ENCODE measurements at regions not wholly inside any gene's neighbourhood (a gene's known extent, or its start where the extent isn't known, plus 50 kb on each side); places are given as distances from the start of the nearest gene placed in this dataset.
"Not testable (repeated sequence)": the region's sequence is repeated elsewhere in the genome, so short reads cannot be mapped to it uniquely, and the experiment has no call there.

DNA sequence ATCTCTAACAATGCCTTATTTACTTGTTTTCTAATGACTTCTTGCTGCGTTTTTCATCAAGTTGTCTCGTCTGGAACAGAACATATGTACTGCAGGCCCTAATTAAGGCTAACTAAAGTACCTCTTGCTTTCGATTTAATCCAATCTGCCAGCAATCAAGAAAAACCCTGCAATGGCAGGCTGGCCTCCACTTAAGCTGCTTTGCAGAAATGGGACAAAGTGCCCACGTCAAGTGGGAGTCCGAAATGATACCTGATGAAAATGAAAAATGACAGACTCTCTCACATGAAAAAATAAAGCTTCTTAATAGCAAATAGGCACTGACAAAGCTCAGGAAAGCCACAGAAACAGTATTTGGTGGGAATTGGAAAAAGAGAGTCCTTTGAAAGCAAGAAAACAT is 1454.7 kb downstream of the FAM181B start:
- Histone ChIP-seq H3K9me3 (replicated peaks in 1 of 11) (peaks cover 0 to 7% (median under 1%) of the 10 kb centered on the region in 11 experiments; a peak in 8 of 22 replicates), H3K36me3 (no peaks in the 10 kb centered on the region), H3K4me3 (no peak overlapping the region), H4K20me1 (no peaks in the 10 kb centered on the region), H3K4me1 (no peaks in the 10 kb centered on the region), H3K27ac (no peak overlapping the region), H3K27me3 (no peaks in the 10 kb centered on the region), H3K9ac (no peak overlapping the region), H3K4me2 (no peak overlapping the region)
- TF ChIP-seq Cebpa-rat (IDR thresholded peaks at IDR 0.05), result no peak

DNA sequence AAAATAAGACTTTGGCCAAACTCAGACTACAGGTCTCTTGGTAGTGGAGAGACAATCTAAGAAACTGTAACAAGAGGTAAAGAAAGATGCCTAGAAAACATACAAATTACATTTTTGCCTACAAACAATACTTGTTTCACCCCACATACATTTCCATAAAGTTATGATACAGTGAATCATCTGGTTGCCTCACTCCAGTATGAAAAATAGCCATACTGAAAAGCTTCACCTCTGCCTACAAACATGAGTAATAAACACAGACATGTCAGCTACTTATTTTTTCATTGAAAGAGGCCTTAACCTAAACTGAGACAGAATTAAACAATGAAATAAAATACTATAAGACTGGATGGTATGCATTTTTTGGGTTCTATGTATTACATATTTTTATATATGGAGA is 1463.0 kb downstream of the FAM181B start:
- Histone ChIP-seq H3K4me3 (no peak overlapping the region), H3K9ac (no peak overlapping the region), H3K4me2 (no peak overlapping the region), H3K36me3 (no peaks in the 10 kb centered on the region), H3K27ac (no peak overlapping the region), H4K20me1 (no peaks in the 10 kb centered on the region), H3K27me3 (no peaks in the 10 kb centered on the region), H3K9me3 (replicated peaks in 1 of 11) (no peaks in the 10 kb centered on the region), H3K4me1 (no peaks in the 10 kb centered on the region)
- TF ChIP-seq Cebpa-rat (IDR thresholded peaks at IDR 0.05), result no peak

DNA sequence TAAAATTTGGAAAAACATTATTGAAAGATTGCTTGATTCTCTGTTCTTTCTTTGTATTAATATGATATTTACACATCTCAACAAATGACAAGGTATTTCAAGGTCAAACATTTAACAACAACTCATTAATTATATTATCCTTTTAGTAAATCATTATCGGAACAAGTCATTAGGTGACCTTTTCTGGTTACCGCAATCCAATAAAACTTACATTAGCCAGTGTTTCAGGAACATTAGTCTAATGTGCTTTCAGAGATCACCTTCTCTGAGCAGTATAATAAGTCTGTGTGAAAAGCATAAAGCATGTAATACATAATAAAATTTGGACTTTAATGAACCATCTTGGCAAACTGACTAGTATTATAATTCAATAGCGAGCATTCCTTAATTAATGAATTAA is 1466.4 kb downstream of the FAM181B start:
- TF ChIP-seq Cebpa-rat (IDR thresholded peaks at IDR 0.05), result no peak
- Histone ChIP-seq H4K20me1 (no peaks in the 10 kb centered on the region), H3K36me3 (no peaks in the 10 kb centered on the region), H3K4me3 (no peak overlapping the region), H3K4me2 (no peak overlapping the region), H3K27me3 (no peaks in the 10 kb centered on the region), H3K9me3 (replicated peaks in 1 of 11) (no peaks in the 10 kb centered on the region), H3K4me1 (no peaks in the 10 kb centered on the region), H3K27ac (no peak overlapping the region), H3K9ac (no peak overlapping the region)

DNA sequence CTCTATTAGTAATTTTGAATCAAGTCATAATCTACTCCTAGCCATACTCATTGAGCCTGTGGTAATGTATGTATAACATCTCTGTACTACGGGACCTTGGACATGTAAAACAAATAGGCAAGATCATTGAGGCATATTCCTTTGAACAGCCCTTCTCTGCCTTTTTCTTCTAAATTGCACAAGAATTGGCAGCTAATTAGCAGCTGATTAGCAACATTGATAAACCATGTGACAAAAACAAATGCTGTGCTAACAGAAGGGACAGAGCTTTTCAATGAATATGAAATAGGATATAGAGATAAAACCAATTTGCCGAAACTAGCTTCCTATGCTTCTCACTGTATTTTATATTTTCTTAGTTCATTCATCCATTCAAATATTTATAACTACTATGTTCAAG is 1474.2 kb downstream of the FAM181B start:
- no peaks in the 10 kb centered on the region for H3K27me3 ChIP-seq
- H3K9me3 ChIP-seq (replicated peaks in 1 of 11), result no peaks in the 10 kb centered on the region
- no peak overlapping the region for H3K27ac ChIP-seq
- no peaks in the 10 kb centered on the region for H4K20me1 ChIP-seq
- TF ChIP-seq Cebpa-rat (IDR thresholded peaks at IDR 0.05), result no peak
- peaks cover 0 to 4% (median 0%) of the 10 kb centered on the region in 10 experiments; a peak in 1 of 20 replicates for H3K4me1 ChIP-seq
- H3K4me2 ChIP-seq, result 0 out of 22 replicates have a peak overlapping the region, but pooled peaks of 1 of the 11 experiments have one; percentile 9
- H3K9ac ChIP-seq, result no peak overlapping the region
- no peak overlapping the region for H3K4me3 ChIP-seq
- no peaks in the 10 kb centered on the region for H3K36me3 ChIP-seq

DNA sequence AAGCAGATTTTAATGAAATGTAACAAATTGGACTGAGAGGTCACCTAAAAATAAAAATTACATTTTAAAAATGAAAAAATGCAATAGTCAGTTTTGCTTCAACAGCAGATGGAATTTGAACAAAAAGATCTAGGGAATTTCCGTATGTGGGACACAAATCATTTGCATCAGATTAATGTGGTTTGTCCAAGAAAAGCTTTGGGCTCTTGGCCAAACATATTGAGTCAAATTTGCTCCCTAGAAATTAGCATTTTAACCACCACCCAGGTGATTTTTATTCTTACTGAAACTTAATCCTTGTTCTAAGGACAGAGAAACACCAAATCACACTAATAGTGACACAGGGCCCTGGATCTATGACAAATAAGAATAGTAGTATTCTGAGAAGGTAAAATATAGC is 1477.8 kb downstream of the FAM181B start:
- no peaks in the 10 kb centered on the region for H3K36me3 ChIP-seq
- no peak overlapping the region for H3K4me2 ChIP-seq
- no peaks in the 10 kb centered on the region for H3K27me3 ChIP-seq
- TF ChIP-seq Cebpa-rat (IDR thresholded peaks at IDR 0.05), result no peak
- no peak overlapping the region for H3K4me3 ChIP-seq
- H3K4me1 ChIP-seq, result peaks cover 0 to 4% (median 0%) of the 10 kb centered on the region in 10 experiments; a peak in 1 of 20 replicates
- no peak overlapping the region for H3K9ac ChIP-seq
- H4K20me1 ChIP-seq, result no peaks in the 10 kb centered on the region
- no peaks in the 10 kb centered on the region for H3K9me3 ChIP-seq (replicated peaks in 1 of 11)
- H3K27ac ChIP-seq, result no peak overlapping the region

DNA sequence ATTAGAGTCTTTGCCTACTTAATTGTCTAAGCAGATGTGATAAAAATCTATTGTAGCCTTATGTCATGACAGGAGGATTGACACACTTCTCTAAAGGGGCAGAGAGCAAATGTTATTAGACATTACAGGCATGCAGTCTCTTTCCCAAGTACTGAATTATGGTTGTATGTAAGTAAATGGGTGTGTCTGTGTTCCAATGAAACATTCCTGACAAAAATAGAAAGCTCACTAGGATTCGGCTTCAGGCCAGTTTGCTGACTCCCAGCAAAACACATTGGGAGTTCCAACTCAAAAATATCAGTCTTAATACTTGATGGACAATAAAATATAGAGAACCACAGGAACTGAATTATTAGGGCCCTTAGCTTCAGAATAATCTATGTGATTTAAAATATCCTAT is 1480.4 kb downstream of the FAM181B start:
- Histone ChIP-seq H3K4me1 (peaks cover 0 to 8% (median 0%) of the 10 kb centered on the region in 10 experiments; a peak in 4 of 20 replicates), H3K9ac (no peak overlapping the region), H3K27ac (no peak overlapping the region), H3K4me3 (no peak overlapping the region), H4K20me1 (no peaks in the 10 kb centered on the region), H3K36me3 (no peaks in the 10 kb centered on the region), H3K9me3 (replicated peaks in 1 of 11) (no peaks in the 10 kb centered on the region), H3K27me3 (no peaks in the 10 kb centered on the region), H3K4me2 (no peak overlapping the region)
- no peak for TF ChIP-seq Cebpa-rat (IDR thresholded peaks at IDR 0.05)

DNA sequence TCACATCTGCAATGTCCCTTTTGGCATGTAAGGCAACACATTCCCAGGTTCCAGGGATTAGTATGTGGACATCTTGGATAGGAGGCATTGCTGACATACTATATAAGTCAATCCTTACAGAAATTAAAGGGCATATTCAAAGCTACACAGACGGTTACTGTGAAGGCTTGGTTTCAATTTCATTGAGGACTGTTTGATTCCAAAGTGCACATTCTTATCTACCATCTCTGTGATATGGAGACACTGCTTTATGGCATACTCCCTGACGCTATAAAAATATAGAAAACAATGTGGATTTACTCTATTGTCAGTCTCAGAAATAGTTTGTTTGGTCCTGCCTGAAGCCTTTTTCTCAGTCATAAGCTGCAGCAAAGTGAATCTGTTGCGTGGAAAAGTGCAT is 1486.7 kb downstream of the FAM181B start:
- Histone ChIP-seq H3K9me3 (replicated peaks in 1 of 11) (no peaks in the 10 kb centered on the region), H3K4me2 (no peak overlapping the region), H4K20me1 (no peaks in the 10 kb centered on the region), H3K9ac (no peak overlapping the region), H3K36me3 (no peaks in the 10 kb centered on the region), H3K4me3 (no peak overlapping the region), H3K4me1 (peaks cover 0 to 16% (median 0%) of the 10 kb centered on the region in 10 experiments; a peak in 4 of 20 replicates), H3K27me3 (no peaks in the 10 kb centered on the region), H3K27ac (no peak overlapping the region)
- TF ChIP-seq Cebpa-rat (IDR thresholded peaks at IDR 0.05), result no peak

DNA sequence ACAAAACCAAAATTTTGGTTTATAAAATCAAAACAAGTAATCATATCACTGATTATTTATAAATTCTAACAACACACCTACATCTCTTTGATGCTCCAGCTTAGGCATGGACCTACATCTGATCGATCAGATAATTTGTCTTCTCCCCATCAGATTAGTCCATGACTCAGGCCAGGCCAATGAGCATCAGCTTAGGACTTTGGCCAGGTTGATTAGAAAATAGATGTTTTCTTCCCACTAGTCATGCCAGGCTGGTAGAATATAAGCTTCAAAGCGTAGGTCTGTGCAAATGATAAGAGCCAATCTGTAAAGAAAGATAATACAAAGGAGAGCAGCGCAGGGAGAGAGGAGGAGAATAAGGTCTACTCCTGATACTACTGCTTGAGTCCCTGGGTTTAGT is 1487.9 kb downstream of the FAM181B start:
- no peaks in the 10 kb centered on the region for H3K27me3 ChIP-seq
- no peaks in the 10 kb centered on the region for H3K36me3 ChIP-seq
- no peak overlapping the region for H3K9ac ChIP-seq
- no peaks in the 10 kb centered on the region for H3K9me3 ChIP-seq (replicated peaks in 1 of 11)
- peaks cover 0 to 16% (median 0%) of the 10 kb centered on the region in 10 experiments; a peak in 4 of 20 replicates for H3K4me1 ChIP-seq
- H3K4me3 ChIP-seq, result no peak overlapping the region
- H3K4me2 ChIP-seq, result no peak overlapping the region
- no peak for TF ChIP-seq Cebpa-rat (IDR thresholded peaks at IDR 0.05)
- H3K27ac ChIP-seq, result no peak overlapping the region
- no peaks in the 10 kb centered on the region for H4K20me1 ChIP-seq

DNA sequence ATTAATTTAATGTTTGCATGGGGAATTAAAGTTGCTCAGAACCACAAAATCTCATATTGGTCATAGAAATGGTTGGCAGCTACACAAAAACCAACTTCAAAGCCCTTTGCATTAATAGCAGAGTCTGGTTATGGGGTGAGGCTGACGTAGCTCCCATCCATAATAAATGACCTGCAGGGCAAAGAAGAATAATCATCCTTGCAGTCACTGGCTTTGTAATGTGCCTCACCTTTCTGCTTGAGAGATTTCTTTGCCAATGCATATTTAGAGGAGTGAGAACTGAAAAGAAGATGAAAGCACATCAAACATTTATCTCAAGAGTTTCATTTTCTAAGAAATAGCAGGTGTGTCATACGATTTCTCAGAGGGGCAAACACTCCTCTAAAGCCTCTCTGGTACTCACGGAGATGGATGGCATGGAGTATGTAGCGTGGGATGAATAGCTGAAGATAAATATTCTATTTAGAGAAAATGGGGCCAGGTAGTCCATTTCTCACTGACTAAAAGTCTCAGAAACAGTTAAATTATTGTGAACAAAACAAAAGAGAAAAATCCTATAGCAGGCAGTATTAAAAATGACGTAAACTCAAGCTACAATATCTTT is 1491.9 kb downstream of the FAM181B start:
- H3K36me3 ChIP-seq, result no peaks in the 10 kb centered on the region
- 0 out of 20 replicates have a peak, but pooled peaks cover 0 to 4% (median 0%) of the 10 kb centered on the region in 10 experiments for H3K4me1 ChIP-seq
- H3K27me3 ChIP-seq, result no peaks in the 10 kb centered on the region
- no peak for TF ChIP-seq Cebpa-rat (IDR thresholded peaks at IDR 0.05)
- no peak overlapping the region for H3K4me3 ChIP-seq
- no peak overlapping the region for H3K4me2 ChIP-seq
- H3K9ac ChIP-seq, result no peak overlapping the region
- H4K20me1 ChIP-seq, result no peaks in the 10 kb centered on the region
- H3K27ac ChIP-seq, result no peak overlapping the region
- H3K9me3 ChIP-seq (replicated peaks in 1 of 11), result no peaks in the 10 kb centered on the region

DNA sequence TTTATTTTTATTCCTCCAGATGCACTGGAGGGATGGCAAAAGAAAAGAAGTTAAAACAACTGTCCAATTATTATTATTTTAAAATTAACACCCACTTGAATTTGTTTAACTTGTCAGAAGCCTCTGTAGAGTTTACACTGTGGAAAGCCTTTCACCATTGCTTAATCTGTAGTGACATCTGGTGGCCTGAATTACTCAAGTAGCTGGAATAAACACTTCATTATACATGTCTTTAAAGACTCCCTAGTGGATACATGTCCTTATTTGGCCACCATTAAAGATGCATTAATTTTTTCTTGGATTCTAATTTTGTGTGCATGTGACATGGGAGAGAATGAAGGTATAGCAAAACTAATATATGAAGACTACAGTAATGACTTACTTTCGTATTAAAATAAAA is 1496.5 kb downstream of the FAM181B start:
- no peak overlapping the region for H3K9ac ChIP-seq
- H3K4me2 ChIP-seq, result no peak overlapping the region
- H4K20me1 ChIP-seq, result no peaks in the 10 kb centered on the region
- H3K4me3 ChIP-seq, result no peak overlapping the region
- H3K9me3 ChIP-seq (replicated peaks in 1 of 11), result no peaks in the 10 kb centered on the region
- peaks cover 0 to 7% (median 2%) of the 10 kb centered on the region in 10 experiments; a peak in 9 of 20 replicates for H3K4me1 ChIP-seq
- no peaks in the 10 kb centered on the region for H3K36me3 ChIP-seq
- no peak for TF ChIP-seq Cebpa-rat (IDR thresholded peaks at IDR 0.05)
- H3K27me3 ChIP-seq, result no peaks in the 10 kb centered on the region
- H3K27ac ChIP-seq, result no peak overlapping the region

DNA sequence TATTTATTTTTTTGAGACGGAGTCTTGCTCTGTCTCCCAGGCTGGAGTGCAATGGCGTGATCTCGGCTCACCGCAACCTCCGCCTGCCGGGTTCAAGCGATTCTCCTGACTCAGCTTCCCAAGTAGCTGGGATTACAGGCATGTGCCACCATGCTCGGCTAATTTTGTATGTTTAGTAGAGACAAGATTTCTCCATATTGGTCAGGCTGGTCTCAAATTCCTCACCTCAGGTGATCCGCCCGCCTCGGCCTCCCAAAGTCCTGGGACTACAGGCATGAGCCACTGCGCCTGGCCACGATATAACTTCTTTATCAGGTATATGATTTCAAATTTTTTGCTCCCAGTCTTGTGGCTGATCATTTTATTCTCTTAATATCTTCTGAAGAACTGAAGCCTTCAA is 1506.3 kb downstream of the FAM181B start:
- H3K27ac ChIP-seq; H3K4me2 ChIP-seq; H3K27me3 ChIP-seq; H3K9ac ChIP-seq; H3K4me3 ChIP-seq; H4K20me1 ChIP-seq; H3K36me3 ChIP-seq; H3K9me3 ChIP-seq (replicated peaks in 1 of 11): not testable (repeated sequence)
- H3K4me1 ChIP-seq, result peaks cover 0 to 14% (median 9%) of the 10 kb centered on the region in 10 experiments; a peak in 14 of 20 replicates

All from BLaER1 treated with 17β-estradiol and CSF1 and Interleukin-3, amounts not matched to agents 10 nM and 100 nM (cell line).